ENCODE measurements at regions not wholly inside any gene's neighbourhood (a gene's known extent, or its start where the extent isn't known, plus 50 kb on each side); places are given as distances from the start of the nearest gene placed in this dataset.

DNA sequence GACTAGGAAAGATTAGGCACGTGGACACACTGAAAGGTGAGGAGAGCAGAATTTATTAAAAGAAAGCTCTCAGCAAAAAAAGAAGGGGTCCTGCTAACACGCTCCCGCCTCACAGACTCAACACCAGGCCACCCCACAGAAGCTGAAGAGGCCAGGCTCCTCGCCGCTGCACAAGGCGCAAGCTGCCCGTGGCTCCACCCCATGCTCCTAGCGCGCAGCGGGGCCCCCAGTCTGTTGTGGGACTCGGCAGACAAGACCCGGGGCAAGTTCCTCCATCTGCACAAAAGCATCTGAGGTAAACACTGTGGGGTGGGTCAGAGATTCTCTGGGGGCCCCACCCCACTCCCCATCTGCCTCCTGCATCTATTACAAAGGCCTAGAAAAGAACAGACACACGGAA lies 1462.4 kb downstream of the EFNB2 start:
- no peak for DNase-seq

DNA sequence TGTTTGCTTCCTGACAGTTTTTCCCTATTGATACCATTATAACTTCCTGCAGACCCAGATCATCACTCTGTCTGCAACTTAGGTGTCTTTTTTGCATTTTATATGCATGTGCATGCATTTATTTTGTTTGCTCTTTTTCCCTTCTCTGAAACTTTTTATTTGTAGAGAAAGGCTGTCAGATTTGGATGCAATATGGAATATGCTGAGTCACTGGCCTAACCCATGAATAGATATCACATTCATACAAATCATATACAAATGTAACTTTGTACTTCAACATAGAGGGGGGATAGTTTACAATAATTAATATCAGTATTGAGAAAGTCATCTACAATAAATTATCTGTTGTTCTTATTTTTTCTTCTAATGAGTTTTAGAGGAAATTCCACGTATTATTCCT lies 1465.0 kb downstream of the EFNB2 start:
- no peak for DNase-seq

GRCh38 chr13:105069106-105069505 lies 1466.4 kb downstream of the EFNB2 start:
- no peak for DNase-seq

DNA sequence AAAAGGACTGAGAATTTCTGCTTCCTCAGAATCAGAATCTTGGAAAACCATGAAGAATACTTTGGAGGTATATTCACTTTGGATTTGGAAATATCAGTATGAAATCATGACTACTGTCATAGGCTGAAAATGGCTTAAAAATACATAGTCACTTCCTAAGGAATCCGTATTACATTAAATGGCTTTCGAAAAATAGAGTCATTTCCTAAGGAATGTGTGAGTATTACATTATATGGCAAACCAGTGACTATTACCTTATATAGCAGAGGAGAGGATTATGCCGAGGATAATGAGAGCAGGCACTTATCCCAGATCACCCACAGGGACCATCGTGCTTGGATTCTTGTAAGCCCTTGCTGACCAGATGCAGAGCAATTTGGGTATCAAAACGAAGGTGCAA lies 1471.8 kb downstream of the EFNB2 start:
- DNase-seq: no peak

DNA sequence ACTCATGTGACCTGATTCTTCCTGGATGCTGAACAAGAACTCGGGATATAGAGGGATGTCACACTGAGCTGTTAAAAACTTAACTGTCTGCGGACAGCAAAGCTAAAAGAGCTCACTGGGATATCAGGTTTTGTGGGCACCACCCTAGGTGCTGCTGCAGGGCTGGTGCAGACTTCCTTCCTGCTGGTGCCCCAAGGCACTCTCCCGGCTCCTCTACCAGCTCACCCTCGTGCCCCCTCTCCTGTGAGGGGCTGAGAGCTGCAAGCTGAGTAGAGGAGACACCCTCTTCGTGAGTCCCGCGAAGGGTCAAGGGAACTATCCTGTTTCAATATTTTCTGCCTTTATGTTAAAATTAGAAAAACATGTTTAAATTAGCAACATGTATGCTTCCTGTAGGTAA lies 1475.7 kb downstream of the EFNB2 start:
- no peak for DNase-seq

GRCh38 chr13:105058517-105058916 lies 1476.9 kb downstream of the EFNB2 start:
- no peak for DNase-seq

DNA sequence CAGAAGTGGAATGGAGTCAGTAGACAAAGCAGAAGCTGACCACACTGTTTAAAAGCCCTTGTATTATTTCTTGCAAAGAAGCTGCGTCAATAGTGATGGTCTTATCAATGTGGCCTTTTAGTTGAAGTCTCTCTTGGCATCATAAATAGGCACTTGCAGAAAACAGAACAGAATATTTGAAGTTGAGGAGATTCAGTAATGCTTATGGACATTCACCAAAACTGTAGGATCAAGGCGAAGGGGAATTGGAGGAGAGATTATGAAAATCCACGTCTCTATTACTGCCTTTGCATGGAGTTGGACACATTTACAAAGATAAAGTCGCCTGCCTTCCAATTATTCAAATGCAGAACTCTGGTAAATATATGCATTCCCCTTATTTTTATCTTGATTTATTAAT lies 1482.8 kb downstream of the EFNB2 start:
- no peak for DNase-seq

DNA sequence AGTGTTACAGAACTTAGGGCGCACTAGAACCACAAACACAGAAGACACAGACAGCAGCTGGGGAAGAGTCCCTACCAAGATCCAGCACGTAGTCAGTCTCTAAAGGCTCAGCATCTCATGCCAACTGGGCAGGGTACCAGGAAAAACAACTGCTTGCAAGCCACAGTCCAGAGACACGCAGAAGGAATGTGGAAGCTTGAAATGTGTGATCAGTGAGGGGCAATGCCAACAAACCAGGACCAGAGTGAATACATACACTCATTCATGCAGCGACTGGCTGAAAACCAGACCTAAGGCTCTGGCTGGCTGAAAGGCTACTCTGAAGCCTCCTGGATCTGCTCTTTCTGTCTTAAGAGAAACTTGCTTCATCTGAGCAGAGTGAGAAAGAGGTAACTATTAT lies 1484.8 kb downstream of the EFNB2 start:
- DNase-seq: peak in 1 of 2 experiments; percentile 42

GRCh38 chr13:105048677-105049076 lies 1486.8 kb downstream of the EFNB2 start:
- peak in 1 of 2 experiments; percentile 14 for DNase-seq

- DNase-seq: peak in 1 of 2 experiments; percentile 24
Measured at GRCh38 chr13:105047676-105048295, 1487.7 kb downstream of the EFNB2 start.

GRCh38 chr13:105037110-105037509 lies 1498.4 kb downstream of the EFNB2 start:
- DNase-seq: no peak

DNA sequence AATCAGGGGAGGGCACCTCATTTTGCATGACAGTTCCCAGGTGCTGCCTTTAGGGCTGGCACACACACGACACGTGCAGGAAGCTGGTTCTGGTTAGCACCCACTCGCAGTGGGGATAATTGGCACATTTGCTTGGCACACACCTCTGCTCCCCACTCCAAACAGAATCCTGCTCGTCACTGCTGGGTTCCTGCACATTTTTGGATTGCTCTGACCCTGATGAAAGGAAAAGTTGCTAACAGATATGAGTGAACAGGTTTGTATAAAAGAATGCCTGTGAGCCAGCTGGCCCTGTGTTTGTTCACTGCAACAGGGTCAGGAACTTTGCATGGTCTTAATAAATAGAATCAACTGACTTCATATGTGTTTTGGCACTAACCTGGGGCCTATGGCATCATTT lies 1500.4 kb downstream of the EFNB2 start:
- DNase-seq: peak in 1 of 2 experiments; percentile 31

- no peak for DNase-seq
Measured at GRCh38 chr13:105033999-105034398, 1501.5 kb downstream of the EFNB2 start.

GRCh38 chr13:105031306-105031705 lies 1504.2 kb downstream of the EFNB2 start:
- no peak for DNase-seq

DNA sequence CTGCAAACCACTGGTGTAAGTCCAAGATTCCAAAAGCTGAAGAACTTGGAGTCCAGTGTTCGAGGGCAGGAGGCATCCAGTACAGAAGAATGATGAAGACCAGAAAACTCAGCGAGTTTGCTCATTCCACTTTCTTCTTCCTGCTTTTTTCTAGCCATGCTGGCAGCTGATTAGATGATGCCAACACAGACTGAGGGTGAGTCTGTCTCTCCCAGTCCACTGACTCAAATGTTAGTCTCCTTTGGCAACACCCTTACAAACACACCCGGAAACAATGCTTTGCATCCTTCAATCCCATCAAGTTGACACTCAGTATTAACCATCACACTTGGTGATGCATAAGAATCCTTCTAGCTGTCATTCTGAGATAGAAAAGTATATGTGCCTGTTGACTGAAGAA lies 1504.6 kb downstream of the EFNB2 start:
- DNase-seq: no peak

GRCh38 chr13:105019073-105019472 lies 1516.4 kb downstream of the EFNB2 start:
- DNase-seq: no peak

DNA sequence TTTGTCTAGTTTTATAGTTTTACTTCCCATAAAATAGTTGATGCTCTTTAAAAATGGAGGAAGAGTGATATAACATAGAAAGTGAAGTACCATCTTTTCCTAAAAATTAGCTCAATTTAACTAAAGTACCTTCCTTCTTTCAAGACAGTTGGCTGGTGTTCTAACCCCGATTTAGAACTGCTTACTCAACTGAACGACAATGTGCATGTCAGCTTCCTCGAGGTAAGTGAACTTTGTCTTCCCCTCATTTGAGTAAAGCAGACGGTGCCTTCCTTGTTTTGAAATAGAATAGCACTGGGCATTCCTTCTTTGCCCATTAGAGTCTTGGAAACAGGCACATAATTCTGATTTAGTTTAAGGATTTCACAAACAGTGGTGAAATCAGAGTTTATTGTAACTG lies 1519.2 kb downstream of the EFNB2 start:
- no peak for DNase-seq

DNA sequence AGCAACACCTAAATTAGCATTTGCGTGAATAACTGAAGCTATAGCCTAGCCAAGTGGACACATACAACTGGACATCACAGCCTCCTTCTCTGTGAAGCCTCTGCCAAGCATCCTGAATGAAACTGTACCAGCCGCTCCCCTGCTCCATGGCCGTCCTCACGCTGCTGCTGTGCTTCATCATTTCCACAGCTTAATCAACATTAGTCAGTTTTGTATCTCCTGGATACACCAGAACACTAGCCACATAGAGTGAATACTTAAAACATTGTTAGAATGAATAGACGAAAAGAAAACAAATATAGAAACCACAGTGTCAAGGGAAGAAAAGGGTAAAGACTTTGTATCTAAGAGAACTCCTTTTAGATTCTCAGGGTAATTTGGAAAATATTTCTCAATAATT lies 1526.9 kb downstream of the EFNB2 start:
- DNase-seq: no peak

GRCh38 chr13:105007166-105007808 lies 1528.2 kb downstream of the EFNB2 start:
- DNase-seq: no peak

GRCh38 chr13:104996022-104996421 lies 1539.4 kb downstream of the EFNB2 start:
- no peak for DNase-seq

- no peak for DNase-seq
Measured at GRCh38 chr13:104993708-104994107, 1541.8 kb downstream of the EFNB2 start.

- no peak for DNase-seq
Measured at GRCh38 chr13:104987621-104988020, 1547.8 kb downstream of the EFNB2 start.

- DNase-seq: peak; percentile 40 to 70
Measured at GRCh38 chr13:104984296-104984818, 1551.1 kb downstream of the EFNB2 start.

DNA sequence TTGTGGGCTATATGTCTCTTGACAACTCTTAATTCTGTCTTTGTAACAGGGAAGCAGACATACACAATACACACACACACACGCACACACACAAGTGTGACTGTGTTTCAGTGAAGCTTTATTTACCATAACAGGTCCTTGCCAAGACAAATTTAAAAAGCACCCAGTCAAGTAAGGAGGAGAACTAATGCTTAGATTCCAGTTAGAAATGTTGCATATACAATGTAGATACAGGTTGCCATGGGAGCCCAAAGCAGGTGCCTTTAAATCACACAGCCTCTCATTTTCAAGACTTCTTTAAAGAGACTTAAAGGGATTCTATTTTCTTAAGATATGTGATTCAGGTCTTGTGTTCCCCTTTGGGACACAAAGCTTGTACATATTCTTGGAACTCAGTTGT lies 1551.9 kb downstream of the EFNB2 start:
- DNase-seq: no peak

DNA sequence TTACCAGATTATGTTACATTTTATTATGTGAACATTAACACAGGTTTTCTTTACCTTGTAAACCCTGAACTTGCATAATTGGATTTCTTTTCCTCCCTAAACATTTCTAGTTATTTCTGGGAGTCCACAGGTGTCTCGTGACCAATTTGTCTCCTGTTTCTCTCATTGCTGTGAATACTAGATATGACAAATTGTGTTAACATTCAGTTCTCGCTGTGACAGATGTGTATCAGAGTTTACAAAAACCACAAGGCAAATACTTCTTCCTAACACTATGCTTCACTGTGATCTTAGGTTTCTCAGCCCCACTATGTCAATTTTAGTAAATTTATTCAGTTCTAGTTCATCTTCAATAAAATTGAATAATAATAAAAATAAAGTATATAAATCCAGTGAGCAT lies 1554.9 kb downstream of the EFNB2 start:
- no peak for DNase-seq
